Anterior cingulate cortex (tissue), 58 donors: ENCODE measurements at regions not wholly inside any gene's neighbourhood (a gene's known extent, or its start where the extent isn't known, plus 50 kb on each side); places are given as distances from the start of the nearest gene placed in this dataset.

Experiments
- DNase-seq, 58 donors: peaks; one replicate each; lab custom pipeline; 2025; lab: John Stamatoyannopoulos, UW

DNA sequence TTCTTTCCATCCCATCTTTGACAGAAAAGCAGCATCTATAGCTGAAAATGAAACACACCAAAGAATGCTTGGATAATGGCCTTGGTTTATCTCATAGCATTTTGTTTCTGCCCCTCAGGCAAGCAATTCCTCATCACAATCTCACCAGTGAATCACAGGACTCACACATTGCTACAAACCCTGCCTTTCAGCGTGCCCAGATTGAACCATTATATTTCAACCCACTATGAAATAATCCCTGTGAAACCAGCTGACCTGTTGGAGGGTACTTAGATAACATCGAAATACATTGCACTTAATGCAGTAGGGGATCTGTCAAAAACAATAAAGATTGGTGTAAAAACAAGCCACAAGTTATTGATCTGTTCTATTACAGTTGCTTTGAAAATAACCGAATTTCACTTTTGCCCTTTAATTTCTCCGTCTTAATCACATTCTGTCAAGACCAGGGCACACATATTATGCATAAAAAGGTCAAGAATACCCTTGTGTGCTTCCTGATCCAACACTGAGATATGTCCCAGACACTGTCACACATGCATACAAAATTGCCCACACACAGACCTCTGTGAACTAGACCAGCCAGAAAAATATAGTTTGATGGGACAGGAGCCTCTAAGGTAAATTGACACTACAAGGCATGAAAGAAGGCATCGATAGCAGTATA is 839.8 kb downstream of the NTRK3 start:
- no peak for DNase-seq

DNA sequence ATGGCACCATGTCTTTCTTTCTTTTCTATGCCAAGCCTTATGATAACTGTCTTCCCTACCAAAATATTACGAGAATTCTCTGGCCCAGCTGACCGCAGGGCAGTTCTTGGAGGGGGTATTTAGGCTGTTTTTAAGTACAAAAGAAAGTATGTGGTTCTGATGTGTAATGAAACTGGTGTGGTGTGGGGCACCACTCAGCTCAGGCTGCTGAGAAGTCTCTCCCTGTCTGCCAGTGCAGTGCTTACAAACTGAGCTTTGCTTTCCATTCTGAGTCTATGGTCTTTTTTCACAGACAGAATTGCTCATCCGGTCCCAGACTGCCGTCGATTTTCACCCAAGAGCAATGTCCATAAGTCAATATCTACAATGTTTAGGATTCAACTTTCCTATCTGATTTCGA is 847.6 kb downstream of the NTRK3 start:
- DNase-seq = no peak

DNA sequence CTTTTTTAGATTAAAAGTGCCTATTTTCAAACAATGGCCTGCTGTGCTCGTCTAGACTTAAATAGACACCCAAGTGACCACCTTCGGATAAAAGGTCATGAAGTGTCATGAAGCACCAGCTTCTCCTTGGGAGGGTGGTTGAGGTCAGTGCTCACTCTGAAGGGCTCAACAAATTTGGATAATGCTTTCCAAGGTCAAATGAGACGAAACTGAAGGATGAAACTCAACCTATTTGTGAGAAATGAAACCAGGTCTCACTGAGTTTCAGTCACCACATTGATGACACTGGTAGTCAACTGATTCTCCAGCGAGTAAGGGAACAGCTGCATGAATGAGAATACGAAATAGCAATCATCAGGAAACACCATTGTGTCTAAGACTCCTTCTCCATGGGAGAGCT is 852.6 kb downstream of the NTRK3 start:
- DNase-seq = no peak

DNA sequence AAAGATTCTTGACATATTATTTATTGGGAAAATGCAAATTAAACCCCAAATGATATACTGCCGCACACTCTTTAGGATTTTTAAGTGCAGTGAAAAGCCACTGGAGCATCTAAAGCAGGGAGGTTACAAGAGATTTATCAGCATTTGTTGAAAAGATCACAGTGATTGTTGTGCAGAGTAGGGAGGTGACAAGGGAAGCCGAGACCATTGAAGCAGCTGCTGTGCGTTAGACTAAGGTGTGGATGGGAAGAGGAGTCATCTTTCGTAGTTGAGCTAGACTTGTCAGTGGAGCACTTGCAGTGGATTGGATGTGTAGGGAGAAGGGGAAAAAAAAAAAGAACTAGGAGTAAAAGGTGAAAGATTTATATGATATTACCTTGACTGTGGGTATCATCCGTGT is 854.6 kb downstream of the NTRK3 start:
- DNase-seq = no peak

DNA sequence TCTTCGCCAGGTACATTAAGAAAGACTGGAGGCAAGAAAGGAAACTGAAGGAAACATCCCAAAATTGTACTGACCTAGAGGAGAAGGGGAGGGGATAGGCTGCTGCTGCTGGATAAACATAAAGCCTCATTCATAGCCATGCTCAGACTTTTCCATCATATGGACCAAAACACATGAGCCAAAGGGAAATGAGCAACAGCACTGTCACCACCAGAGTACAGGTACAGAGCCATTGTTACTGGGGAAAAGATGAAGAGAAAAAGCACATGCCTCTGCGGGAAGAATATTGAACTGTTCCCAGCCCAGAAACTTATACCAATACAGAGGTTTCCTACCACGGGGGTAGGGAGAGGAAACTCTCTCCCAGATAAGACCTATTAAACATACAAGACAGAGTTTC is 861.9 kb downstream of the NTRK3 start:
- DNase-seq = no peak

DNA sequence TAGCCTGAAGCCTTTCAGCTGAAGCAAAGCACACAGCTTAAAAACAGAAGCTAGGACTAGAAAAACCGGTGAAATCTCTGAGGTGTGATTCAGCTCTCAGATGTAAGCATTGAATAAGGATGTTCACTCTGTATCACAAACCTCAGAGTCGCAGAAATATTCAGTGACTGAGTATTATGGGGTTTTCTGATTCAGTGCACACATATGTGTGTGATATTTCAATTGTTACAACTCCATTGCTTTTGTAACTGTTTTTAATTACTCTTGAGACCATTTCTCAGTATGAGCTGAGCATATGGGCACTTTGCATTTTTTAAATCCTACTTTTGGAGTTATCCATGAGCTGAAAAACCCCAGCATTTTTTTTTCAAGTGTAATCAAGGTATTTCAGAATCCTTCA is 868.8 kb downstream of the NTRK3 start:
- DNase-seq = no peak

DNA sequence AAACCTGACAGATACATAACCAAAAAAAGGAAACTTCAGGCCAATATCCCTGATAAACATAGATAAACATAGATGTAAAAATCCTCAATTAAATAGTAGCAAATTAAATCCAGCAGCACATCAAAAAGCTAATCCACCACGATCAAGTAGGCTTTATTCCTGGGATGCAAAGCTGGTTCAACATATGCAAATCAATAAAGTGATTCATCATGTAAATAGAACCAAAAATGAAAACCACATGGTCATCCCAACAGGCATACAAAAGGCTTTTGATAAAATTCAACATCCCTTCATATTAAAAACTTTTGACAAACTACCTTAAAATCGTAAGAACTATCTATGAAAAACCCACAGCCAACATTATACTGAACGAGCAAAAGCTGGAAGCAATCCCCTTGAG is 882.2 kb downstream of the NTRK3 start:
- DNase-seq = no peak

DNA sequence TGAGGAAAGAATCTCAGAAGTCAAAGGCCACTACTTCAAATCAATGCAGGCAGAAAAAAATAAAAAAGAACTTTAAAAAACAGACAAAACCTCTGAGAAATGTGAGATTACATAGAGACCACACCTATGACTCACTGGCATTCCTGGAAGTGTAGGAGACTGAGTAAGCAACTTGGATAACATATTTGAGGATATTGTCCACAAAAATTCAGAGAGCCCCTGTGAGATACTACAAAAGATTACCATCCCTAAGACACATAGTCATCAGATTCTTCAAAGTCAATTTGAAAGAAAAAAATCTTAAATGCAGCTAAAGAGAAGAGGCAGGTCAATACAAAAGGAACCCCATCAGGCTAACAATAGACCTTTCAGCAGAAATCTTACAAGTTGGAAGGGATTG is 887.3 kb downstream of the NTRK3 start:
- DNase-seq = no peak

DNA sequence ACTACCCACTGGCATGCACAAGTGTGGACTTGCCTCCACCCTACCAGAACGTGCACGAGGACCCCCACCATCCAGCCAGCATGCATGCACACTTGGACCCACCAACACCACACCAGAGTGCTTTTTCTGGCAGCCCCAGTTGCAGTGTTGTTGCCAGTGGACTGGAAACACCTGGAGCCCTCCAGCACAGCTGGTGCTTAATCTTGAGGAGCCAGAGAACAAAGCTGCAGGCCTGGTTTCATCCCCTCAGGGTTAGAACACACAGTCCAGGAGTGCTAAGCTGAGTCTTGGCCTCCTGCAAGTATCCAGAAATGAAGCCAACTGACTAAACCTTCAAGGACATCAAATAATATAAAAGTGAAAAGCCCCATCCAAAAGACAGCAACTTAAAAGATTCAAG is 888.0 kb downstream of the NTRK3 start:
- DNase-seq = no peak

DNA sequence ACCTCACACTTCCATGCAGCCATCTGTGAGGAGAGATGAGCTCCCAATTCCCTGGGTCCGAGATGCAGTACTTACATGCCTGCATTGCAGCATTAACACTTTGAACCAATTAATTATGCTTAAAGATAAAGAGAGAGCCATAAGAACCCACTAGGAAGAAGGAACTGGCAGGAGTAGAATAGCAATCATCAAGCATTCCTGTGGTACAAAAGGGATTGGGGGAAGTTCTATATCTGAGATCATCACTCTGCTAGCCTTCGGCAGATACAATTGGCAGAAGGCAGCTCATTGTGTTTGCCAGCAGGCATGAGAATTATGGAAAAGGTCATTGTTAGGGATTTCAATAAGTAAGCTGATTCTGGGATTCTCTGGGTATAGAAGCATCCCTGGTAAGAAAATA is 891.4 kb downstream of the NTRK3 start:
- DNase-seq = no peak

DNA sequence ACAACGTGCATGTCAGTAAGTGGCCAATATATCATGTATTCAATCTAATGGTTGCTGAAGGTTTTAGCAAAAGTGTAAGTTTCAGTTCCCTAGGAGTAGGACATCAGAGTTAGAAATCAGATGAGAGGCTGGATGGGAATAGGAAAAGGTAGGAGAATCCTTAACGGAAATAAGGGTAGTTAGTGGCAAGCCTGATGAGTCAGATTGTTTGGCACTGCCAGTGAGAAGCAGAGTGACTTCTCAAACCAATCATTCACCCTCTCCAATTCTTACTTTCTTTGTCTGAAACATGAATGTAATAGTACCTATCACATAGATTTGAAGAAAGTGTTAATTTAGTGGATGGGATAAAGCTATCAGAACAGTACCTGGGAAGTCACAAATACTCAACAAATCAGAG is 894.0 kb downstream of the NTRK3 start:
- DNase-seq = no peak

DNA sequence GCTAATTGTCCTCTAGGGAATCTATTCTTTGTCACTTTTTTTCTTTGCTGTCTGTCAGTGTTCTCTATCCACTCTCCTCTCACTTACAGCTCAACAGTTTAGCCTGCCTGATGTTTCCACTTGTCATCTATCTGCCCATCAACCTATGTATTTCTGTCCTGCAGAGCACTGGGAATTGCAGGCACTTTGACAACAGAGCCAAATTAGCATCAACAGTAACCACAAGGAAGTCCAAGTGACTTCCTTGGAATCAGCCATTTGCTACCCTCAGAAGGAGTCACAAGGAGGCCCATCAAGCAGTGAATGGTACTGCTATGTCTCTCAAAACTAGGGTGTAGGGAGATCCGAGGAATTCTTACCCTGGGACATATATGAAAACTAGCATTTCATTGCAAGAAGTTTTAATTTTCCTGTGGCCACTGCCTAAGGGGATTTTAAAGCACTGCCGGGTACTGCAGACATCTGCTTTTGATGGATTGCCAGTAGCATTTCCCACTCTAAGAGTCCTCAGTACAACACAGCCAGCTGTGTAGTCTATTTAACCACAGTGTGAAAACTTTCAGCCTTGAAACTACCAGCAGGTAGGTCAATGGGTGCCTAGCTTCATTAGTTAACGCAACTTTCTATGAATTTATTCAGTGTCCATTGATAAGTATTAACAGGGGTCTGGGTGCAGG is 898.8 kb downstream of the NTRK3 start:
- no peak for DNase-seq

DNA sequence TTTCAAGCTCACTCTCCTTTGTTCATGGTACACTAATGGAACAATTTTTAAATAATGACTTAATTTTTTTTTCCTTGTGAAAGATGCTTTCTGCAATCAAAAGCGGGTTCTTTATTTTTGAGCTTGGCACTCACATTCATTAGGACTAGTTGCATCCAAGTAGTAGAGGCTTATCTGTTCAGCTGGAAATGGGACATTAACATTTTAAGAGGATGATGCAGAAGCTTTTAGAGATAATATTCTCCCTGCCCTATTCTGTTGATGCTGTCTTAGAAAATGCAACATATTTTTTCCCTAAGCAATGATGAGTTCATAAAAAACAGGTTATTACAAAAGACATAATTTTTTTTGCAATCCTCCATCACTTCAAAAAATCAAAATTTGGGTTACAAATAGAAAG is 900.6 kb downstream of the NTRK3 start:
- DNase-seq = no peak

DNA sequence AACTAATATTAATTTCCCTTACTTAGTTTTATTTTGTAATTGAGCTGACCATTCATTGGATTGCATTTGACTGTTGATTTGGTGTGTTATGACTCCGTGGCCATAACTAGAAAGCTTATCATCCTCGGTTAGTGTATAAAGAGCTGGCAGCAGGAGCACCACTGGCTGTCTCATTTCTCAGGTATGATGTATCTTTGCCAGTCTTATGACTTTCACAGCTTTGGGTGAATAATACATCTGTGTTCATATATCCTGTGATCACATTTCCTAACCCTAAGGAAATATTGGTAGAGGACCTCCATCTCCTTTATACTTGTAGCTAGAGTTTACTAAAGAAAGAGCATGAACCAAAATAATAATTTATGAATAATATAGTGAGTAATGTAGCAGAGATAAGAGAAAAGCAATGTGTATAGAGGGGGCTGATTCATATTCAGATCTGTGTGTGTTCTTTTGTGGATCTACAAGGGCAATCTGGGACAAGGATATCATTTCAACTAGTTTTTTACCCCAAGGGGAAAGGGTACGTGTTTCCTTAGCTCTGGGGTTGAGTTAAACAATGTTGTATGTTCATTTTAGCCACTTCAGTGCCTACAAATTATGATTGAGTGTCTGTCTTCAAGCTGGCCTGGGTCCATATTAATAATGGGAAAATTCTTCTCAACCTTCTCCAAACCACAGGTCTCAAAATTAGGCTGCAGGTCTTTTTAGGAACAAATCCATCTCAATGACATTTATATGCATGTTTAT is 901.7 kb downstream of the NTRK3 start:
- no peak for DNase-seq

DNA sequence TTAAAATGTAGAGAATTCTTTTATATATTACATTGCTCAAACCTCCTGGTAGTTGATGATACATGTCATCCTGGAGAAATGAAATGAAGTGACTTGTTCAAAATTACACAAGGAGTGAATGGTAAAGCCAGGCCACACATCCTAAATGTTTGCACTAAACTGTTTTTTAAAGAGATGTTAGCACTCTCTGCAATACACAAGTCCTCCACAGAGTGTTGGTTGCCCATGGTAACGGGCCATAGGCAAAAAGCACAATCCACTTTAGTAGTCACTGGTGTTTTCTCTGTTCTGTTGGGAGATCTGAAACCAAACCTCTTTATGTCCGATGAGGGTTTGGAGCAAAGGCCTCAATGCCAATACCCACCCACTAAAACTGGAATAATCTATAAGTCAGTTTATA is 907.4 kb downstream of the NTRK3 start:
- no peak for DNase-seq

DNA sequence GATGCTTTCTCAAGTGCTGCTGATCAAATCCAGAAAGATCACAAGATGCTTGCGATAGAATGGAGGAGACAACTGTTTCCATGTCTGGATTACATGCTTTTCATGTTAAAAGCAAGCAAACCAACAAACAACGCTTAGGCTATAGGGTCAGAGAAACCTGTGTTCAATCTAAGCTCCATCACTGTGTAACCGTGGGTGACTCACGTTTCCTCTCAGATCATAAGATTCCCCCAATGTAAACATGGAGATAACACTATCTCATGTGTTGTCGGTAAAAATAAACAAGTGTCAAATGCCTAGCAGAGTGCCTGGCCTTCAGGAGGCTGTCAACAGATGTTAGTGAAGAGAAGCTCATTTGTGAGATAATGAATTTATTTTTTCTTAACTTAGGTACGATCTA is 907.8 kb downstream of the NTRK3 start:
- no peak for DNase-seq

DNA sequence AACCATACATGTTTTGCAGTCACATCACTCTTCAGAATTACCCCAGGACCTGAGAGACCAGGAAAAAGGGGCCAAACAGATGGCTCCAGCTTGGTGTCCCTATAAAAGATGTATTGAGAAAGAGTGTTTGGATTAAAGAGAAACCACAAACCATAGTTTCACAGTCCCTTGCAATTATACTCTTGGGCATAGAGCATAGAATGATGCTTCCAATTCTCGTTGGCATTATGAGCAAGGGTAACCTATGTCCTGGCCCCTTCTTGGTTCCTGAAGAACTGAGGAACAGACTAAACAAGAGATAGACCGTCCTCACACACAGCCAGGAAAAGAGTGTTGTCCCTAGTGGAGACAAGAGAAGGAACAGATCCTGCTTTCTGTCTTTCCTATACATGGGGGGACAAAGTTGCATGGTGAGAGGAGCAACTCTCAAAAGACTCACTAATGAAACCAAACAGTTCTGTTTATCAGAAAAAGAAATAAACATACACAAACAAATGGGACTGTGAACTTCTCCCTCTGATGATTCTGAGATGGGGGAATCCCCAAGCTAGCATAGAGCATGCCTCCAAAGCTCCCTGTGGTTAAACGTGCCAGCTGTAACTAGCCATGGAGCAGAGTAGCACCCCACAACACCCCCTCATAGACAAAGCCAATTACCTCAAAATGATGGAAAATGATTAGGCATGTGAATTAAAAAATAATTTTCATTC is 908.6 kb downstream of the NTRK3 start:
- DNase-seq = no peak

DNA sequence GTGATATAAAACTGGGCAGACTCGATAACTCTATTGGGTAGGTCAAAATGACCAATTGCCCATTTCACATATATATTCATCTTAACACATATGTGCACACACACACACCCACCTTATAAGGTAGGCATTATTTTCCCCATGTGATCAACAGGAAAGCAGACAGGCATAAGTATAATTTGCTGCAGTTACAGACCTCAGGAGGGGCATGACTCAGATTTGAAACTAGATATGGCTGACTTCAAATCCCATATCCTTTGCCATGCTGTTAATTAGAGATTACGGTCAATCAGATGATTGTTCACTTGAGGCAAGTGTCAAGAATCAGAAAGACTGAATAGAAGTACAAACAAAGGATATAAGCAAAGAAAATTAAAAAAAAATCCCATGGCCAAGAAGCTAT is 910.6 kb downstream of the NTRK3 start:
- DNase-seq = no peak

DNA sequence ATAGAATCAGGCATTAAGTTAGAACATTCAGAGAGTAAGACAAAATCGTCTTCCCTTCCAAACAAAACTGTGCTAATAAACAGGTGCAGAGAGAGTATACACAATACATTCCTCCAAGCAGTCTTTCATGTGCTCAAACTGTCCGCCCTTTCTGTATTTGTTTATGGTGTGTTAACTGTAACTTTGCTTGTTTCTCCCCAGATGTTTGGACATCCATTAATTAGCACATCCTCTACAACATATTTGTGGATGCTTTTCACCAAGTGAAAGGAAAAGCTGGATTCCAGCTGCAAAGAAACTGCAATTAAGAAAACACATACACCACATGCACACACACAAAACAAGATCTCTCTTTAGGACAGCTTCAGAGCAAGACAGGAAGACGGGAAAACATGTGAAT is 912.6 kb downstream of the NTRK3 start:
- DNase-seq = no peak

DNA sequence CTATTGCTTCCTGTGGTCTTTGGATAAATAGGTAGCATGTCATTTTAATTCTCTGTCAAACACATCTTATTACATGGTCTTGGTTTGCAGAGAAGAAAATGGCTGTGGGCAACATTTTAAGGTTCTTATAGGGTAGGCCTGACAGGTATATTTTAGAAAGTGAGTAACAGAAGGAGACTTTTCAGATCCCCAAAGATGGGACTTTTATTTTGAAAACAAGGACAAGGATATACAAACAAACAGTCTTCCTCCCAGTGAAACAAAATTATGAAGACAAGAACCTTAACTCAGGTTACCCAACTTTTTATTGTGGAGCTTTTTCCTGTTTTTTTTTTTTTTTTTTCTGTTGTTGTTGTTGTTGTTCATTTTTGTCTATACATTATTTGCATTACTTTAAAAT is 916.2 kb downstream of the NTRK3 start:
- no peak for DNase-seq

DNA sequence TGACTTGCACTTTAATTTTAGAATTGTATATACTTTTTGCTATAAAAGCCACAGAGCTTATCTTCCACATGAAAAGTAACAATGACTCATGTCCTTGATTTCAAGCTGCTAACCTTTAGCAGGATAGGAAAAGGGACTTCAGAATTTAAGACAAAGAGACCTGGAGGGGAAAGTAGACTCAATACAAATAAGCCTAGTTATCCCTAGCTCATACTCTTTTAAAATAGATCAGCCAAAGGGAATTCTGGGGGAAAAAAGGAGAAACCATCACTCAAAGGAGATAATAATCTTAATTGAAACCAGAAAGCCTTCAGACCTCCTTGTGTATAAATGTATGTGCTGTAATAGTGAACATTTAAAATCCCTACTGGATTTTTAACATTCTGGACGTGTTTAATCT is 930.3 kb downstream of the NTRK3 start:
- no peak for DNase-seq
